K562 (cell line): ENCODE measurements at regions not wholly inside any gene's neighbourhood (a gene's known extent, or its start where the extent isn't known, plus 50 kb on each side); places are given as distances from the start of the nearest gene placed in this dataset.

ENCODE experiments used
- ATAC-seq: fragments of 200-7000 bp; cut with Tn5 transposase; 3 replicates; pipeline ENCODE4 v1.9.1; 2020; ENCODE audit warnings: moderate library complexity
- BruUV-seq: library from RNA; stranded (reverse); fragments of 400-500 nt; replicated peaks from 2 replicates; lab custom pipeline; 2021; lab: Mats Ljungman, UMichigan
- CTCF ChIA-PET: fragments of 300-600 bp; formaldehyde crosslinking; extraction: SDS; loops from one replicate; lab custom pipeline; 2021; ENCODE audit warnings: low intra/inter-chr PET ratio; lab: Yijun Ruan, JAX
- POLR2A ChIA-PET: fragments of 300-600, 350-650 bp; sonication (Branson Sonifier 250); formaldehyde crosslinking; extraction: SDS; loops from one replicate; lab custom pipeline; 2021; ENCODE audit warnings: antibody characterized with exemption, inconsistent platforms; lab: Yijun Ruan, JAX
- DNase-seq, 4 experiments: peaks; one replicate each; pipeline versions ENCODE4 v3.0.0 to v3.0.0-alpha.2; 2011 to 2018; ENCODE audit warnings: low spot score in 3 of 4, mixed read lengths in 3 of 4; ENCODE audit errors: extremely low read depth in 1 of 4
- FAIRE-seq: peaks from 2 replicates; lab custom pipeline; 2011; peaks lifted over from hg19 to GRCh38; lab: Jason Lieb, UNC
- H2AFZ ChIP-seq: 2 replicates; pipeline ENCODE4 v1.6.0; 2011; ENCODE audit warnings: low read depth, low read length, control low read depth, inconsistent platforms
- H3K27ac ChIP-seq: fragments of 200-600 bp; 3 replicates; pipeline ENCODE4 v1.8.0; 2011; ENCODE audit warnings: low read depth, mild to moderate bottlenecking, control low read depth, inconsistent platforms, low read length, moderate library complexity, mixed read lengths; ENCODE audit errors: extremely low read depth
- H3K27me3 ChIP-seq, 2 experiments: fragments of 300-600 bp in 1 of 2; 2 replicates in 1 of 2; 3 replicates in 1 of 2; pipeline versions ENCODE4 v1.6.0 to v1.8.0; 2011; ENCODE audit warnings: inconsistent platforms in 2 of 2, low read length in 2 of 2, mild to moderate bottlenecking in 1 of 2, mixed read lengths in 1 of 2, moderate library complexity in 1 of 2; ENCODE audit not compliant: control insufficient read depth in 2 of 2, insufficient read depth in 2 of 2
- H3K36me3 ChIP-seq: fragments of 300-600 bp; 3 replicates; pipeline ENCODE4 v1.8.0; 2011; ENCODE audit warnings: mild to moderate bottlenecking, low read length, inconsistent platforms; ENCODE audit not compliant: control insufficient read depth, insufficient read depth
- H3K4me1 ChIP-seq, 2 experiments: fragments of 200-600 bp in 1 of 2; replicated peaks in 1 of 2; 2 replicates in 1 of 2; 3 replicates in 1 of 2; pipeline versions ENCODE4 v1.5.1 to v1.8.0; 2011; ENCODE audit warnings: inconsistent platforms in 2 of 2, low read length in 2 of 2, mild to moderate bottlenecking in 1 of 2, mixed read lengths in 1 of 2, moderate library complexity in 1 of 2; ENCODE audit not compliant: control insufficient read depth in 2 of 2, insufficient read depth in 2 of 2
- H3K4me2 ChIP-seq: 2 replicates; pipeline ENCODE4 v1.6.1; 2011; ENCODE audit warnings: low read length, control low read depth, inconsistent platforms, mixed read lengths; ENCODE audit not compliant: insufficient read depth
- H3K4me3 ChIP-seq: fragments of 200-600 bp; sonication (generic), shearing (Covaris generic); 2 replicates; pipeline ENCODE4 v1.5.1; 2016; ENCODE audit warnings: control low read depth, inconsistent platforms
- H3K79me2 ChIP-seq: fragments of 200-600 bp; 3 replicates; pipeline ENCODE4 v1.8.0; 2011; ENCODE audit warnings: low read length, inconsistent platforms; ENCODE audit not compliant: control insufficient read depth, insufficient read depth
- H3K9ac ChIP-seq, 2 experiments: 2 replicates each; pipeline versions ENCODE4 v1.6.0 to v1.6.1; 2011; ENCODE audit warnings: low read depth in 2 of 2, low read length in 2 of 2, control low read depth in 1 of 2, inconsistent platforms in 1 of 2, mild to moderate bottlenecking in 1 of 2, mixed read lengths in 1 of 2; ENCODE audit not compliant: insufficient read depth in 1 of 2
- H3K9me1 ChIP-seq: one replicate; pipeline ENCODE4 v1.6.0; 2011; ENCODE audit warnings: inconsistent platforms, mild to moderate bottlenecking, low read length, moderate library complexity; ENCODE audit not compliant: control insufficient read depth, insufficient read depth
- H3K9me3 ChIP-seq: replicated peaks from 2 replicates; pipeline ENCODE4 v1.5.1; 2011; ENCODE audit warnings: low read depth, low read length, inconsistent platforms; ENCODE audit not compliant: control insufficient read depth, insufficient read depth
- H4K20me1 ChIP-seq: replicated peaks from 2 replicates; pipeline ENCODE4 v1.6.1; 2011; ENCODE audit warnings: low read length, inconsistent platforms, mixed read lengths; ENCODE audit not compliant: control insufficient read depth, insufficient read depth
- ARID3A ChIP-seq: IDR thresholded peaks from 2 replicates; pipeline ENCODE4 v1.6.1; 2012; ENCODE audit warnings: low read depth, low read length, improper control_type of control experiment, borderline replicate concordance
- MBD2 ChIP-seq: sonication (generic); IDR thresholded peaks from 2 replicates; pipeline ENCODE4 v1.6.1; 2016; ENCODE audit warnings: low read depth, borderline replicate concordance
- MCM5 ChIP-seq: fragments of 450-650 bp; IDR thresholded peaks from 2 replicates; pipeline ENCODE4 v1.6.1; 2016; ENCODE audit warnings: low read depth
- NCOA1 ChIP-seq: fragments of 450-650 bp; IDR thresholded peaks from 2 replicates; pipeline ENCODE4 v1.6.1; 2016; ENCODE audit warnings: low read depth
- NCOA4 ChIP-seq: fragments of 450-650 bp; IDR thresholded peaks from 2 replicates; pipeline ENCODE4 v1.6.1; 2018; ENCODE audit warnings: mild to moderate bottlenecking; ENCODE audit not compliant: partially characterized antibody
- NKRF ChIP-seq: fragments of 450-650 bp; IDR thresholded peaks from 2 replicates; pipeline ENCODE4 v1.6.1; 2016; ENCODE audit warnings: borderline replicate concordance
- RBM15 ChIP-seq: fragments of 200-400 bp; formaldehyde crosslinking; IDR thresholded peaks from 2 replicates; pipeline ENCODE4 v1.6.1; 2018; ENCODE audit warnings: mild to moderate bottlenecking, low read length, moderate library complexity; ENCODE audit not compliant: insufficient read depth
- RBM25 ChIP-seq: fragments of 200-400 bp; formaldehyde crosslinking; IDR thresholded peaks from 2 replicates; pipeline ENCODE4 v1.6.1; 2018; ENCODE audit warnings: low read length, low read depth, moderate library complexity; ENCODE audit not compliant: severe bottlenecking
- SIN3A ChIP-seq, 2 experiments: fragments of 150-350 bp in 1 of 2; IDR thresholded peaks; 2 replicates each; pipeline ENCODE4 v1.6.1; 2011 to 2016; ENCODE audit warnings: borderline replicate concordance in 2 of 2, low read depth in 2 of 2, low read length in 2 of 2, mild to moderate bottlenecking in 2 of 2, moderate library complexity in 2 of 2; ENCODE audit not compliant: control insufficient read depth in 1 of 2
- TFAM ChIP-seq: fragments of 250-450 bp; sonication (Bioruptor Pico); conservative IDR thresholded peaks from 2 replicates; pipeline ENCODE4 v1.5.0; 2021; ENCODE audit warnings: mild to moderate bottlenecking, moderate library complexity
- ZBTB34 ChIP-seq: fragments of 250-450 bp; sonication (Bioruptor Pico); IDR thresholded peaks from 2 replicates; pipeline ENCODE4 v1.8.0; 2021; ENCODE audit warnings: mild to moderate bottlenecking, moderate library complexity
- ZC3H4 ChIP-seq: sonication (generic); formaldehyde crosslinking; IDR thresholded peaks from 2 replicates; pipeline ENCODE4 v1.9.0; 2021; ENCODE audit warnings: missing genetic modification reagents, borderline replicate concordance
- ZFP1 ChIP-seq: fragments of 450-650 bp; formaldehyde crosslinking; IDR thresholded peaks from 2 replicates; pipeline ENCODE4 v1.4.0; 2020; ENCODE audit warnings: mild to moderate bottlenecking, mixed read lengths
- ZNF354B ChIP-seq: fragments of 250-450 bp; sonication (Bioruptor Pico); IDR thresholded peaks from 2 replicates; pipeline ENCODE4 v1.4.0; 2020
- ZNF518B ChIP-seq: fragments of 250-450 bp; sonication (Bioruptor Pico); IDR thresholded peaks from 2 replicates; pipeline ENCODE4 v1.5.0; 2021; ENCODE audit warnings: mild to moderate bottlenecking, moderate library complexity
- WGBS: fragments of 100-300 bp; shearing (Covaris generic); methylation state at CpG from one replicate; pipeline ENCODE4 v1.1.6; 2016; ENCODE audit warnings: low coverage, mixed read lengths; ENCODE audit not compliant: insufficient coverage; ENCODE audit errors: missing lambda C conversion rate; 5-methylcytosine and 5-hydroxymethylcytosine counted together
- in situ Hi-C: fragments of 300-500 bp; cut with MboI; formaldehyde crosslinking; loops from 4 replicates; pipeline ENCODE4 v1.15.0; 2018; ENCODE audit warnings: inconsistent platforms, mixed read lengths
- intact Hi-C: fragments of 100-400 bp; cut with micrococcal nuclease; formaldehyde crosslinking; loops from 2 replicates; pipeline ENCODE4 v1.14.2; 2022

- POLR2A ChIA-PET, result no interaction called here
- intact Hi-C loops, result no loop called here
- no peak overlapping the region for H3K9ac ChIP-seq
- H3K36me3 ChIP-seq, result no peaks in the 10 kb centered on the region
- no peak overlapping the region for H3K4me3 ChIP-seq
- H3K4me2 ChIP-seq, result no peak overlapping the region
- no peaks in the 10 kb centered on the region for H3K79me2 ChIP-seq
- no TSS peak for BruUV-seq
- H3K27me3 ChIP-seq, result no peaks in the 10 kb centered on the region
- H2AFZ ChIP-seq, result no peak overlapping the region
- DNase-seq (no peak), FAIRE-seq (no peak), ATAC-seq (no peak)
- no peaks in the 10 kb centered on the region for H3K9me3 ChIP-seq
- H3K4me1 ChIP-seq, result no peaks in the 10 kb centered on the region
- no peaks in the 10 kb centered on the region for H4K20me1 ChIP-seq
- WGBS, result 5% methylated on average over 1 of the region's 1 CpG
- CTCF ChIA-PET, result no interaction called here
- in situ Hi-C loops, result loop anchor here (25.0 kb wide), 1 partner anchor 750 kb away; no protein-coding TSS in a partner anchor
- no peak overlapping the region for H3K27ac ChIP-seq
- H3K9me1 ChIP-seq, result no peaks in the 10 kb centered on the region
- no peak for TF ChIP-seq ZFP1
- TF ChIP-seq TFAM, result no peak
- no peak for TF ChIP-seq NKRF
- no peak for TF ChIP-seq RBM15
- no peak for TF ChIP-seq SIN3A (IDR thresholded peaks at IDR 0.05; ENCODE audit: borderline replicate concordance in 2 of 2, control insufficient read depth in 1 of 2, low read depth in 2 of 2, low read length in 2 of 2)
- no peak for TF ChIP-seq RBM25
- TF ChIP-seq MBD2, result no peak
- TF ChIP-seq ZNF518B (CRISPR knock-in tag), result no peak
- no peak for TF ChIP-seq NCOA4
- no peak for TF ChIP-seq ZNF354B (CRISPR knock-in tag)
- no peak for TF ChIP-seq MCM5
- no peak for TF ChIP-seq ARID3A
- no peak for TF ChIP-seq NCOA1
- TF ChIP-seq ZBTB34 (CRISPR knock-in tag), result no peak
- no peak for TF ChIP-seq ZC3H4 (CRISPR knock-in tag)
Observed at GRCh38 chr7:121537031-121537430, 140.9 kb upstream of the FAM3C start.
